Esophagus squamous epithelium (tissue), 4 donors: ENCODE measurements at regions not wholly inside any gene's neighbourhood (a gene's known extent, or its start where the extent isn't known, plus 50 kb on each side); places are given as distances from the start of the nearest gene placed in this dataset.

ENCODE experiments used
- POLR2A ChIP-seq, 4 donors: fragments of 450-650 bp; IDR thresholded peaks; one replicate each; pipeline ENCODE4 v1.6.1; 2017; ENCODE audit warnings: antibody characterized with exemption in 4 of 4, mild to moderate bottlenecking in 4 of 4, moderate library complexity in 3 of 4
- TF ChIP-seq, protein P1 (sequence below), 6 experiments: fragments of 450-650 bp in 4 of 6; fragments of 200-600 bp in 2 of 6; sonication (generic) in 2 of 6; IDR thresholded peaks; one replicate each; pipeline ENCODE4 v1.5.1; 2016 to 2019; ENCODE audit warnings: antibody characterized with exemption in 6 of 6, mild to moderate bottlenecking in 4 of 6, moderate library complexity in 4 of 6

DNA sequence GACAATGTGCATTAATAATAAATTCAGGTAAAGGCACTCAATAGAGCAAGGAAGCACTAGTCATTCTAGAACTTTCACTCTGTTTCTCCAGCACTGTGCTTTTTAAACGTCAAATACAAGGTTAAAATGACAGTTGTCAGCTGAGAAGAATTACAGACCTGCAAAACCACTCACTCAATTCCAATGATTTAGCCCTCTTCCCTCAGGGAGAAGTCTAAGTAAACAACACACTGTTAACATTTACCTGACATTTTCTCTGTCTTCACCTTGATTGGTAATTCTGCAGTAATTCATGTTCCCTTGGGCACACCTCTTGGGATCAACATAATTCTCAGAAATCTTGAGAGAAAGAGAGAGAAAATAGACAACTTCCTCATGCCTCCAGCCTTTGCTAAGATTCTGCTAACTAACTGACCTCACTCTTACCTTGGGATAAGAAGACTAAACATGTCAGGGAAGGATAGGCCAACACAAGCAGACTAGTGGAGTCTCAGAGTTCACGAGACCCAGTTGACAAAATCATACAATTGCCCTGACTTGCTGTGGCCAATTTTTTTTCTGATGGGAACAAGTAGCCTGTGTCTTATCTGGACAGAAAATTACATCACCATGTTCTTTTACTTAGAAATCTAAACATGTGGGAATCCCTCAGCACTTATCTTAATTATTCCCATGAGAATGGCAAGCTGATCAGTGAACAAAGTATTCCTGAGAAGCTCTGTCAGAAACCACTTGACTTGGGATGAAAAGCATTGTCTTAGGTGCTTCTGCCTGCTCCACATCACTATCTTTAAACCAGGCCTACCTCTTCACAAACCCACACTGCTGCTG lies 516.8 kb upstream of the FAT3 start:
- TF ChIP-seq, protein P1, sequence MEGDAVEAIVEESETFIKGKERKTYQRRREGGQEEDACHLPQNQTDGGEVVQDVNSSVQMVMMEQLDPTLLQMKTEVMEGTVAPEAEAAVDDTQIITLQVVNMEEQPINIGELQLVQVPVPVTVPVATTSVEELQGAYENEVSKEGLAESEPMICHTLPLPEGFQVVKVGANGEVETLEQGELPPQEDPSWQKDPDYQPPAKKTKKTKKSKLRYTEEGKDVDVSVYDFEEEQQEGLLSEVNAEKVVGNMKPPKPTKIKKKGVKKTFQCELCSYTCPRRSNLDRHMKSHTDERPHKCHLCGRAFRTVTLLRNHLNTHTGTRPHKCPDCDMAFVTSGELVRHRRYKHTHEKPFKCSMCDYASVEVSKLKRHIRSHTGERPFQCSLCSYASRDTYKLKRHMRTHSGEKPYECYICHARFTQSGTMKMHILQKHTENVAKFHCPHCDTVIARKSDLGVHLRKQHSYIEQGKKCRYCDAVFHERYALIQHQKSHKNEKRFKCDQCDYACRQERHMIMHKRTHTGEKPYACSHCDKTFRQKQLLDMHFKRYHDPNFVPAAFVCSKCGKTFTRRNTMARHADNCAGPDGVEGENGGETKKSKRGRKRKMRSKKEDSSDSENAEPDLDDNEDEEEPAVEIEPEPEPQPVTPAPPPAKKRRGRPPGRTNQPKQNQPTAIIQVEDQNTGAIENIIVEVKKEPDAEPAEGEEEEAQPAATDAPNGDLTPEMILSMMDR (IDR thresholded peaks at IDR 0.05): no peak
- TF ChIP-seq POLR2A (IDR thresholded peaks at IDR 0.05): no peak
